Esophagus squamous epithelium (tissue), 5 donors: ENCODE measurements at regions not wholly inside any gene's neighbourhood (a gene's known extent, or its start where the extent isn't known, plus 50 kb on each side); places are given as distances from the start of the nearest gene placed in this dataset.

Experiments
- DNase-seq: peaks from one replicate; lab custom pipeline; 2025; lab: John Stamatoyannopoulos, UW
- H3K27ac ChIP-seq, 4 donors: fragments of 200-600 bp; sonication (generic); one replicate each; pipeline ENCODE4 v1.5.1; 2016 to 2019; ENCODE audit warnings: mild to moderate bottlenecking in 1 of 4
- H3K27me3 ChIP-seq, 4 donors: fragments of 200-600 bp; sonication (generic); 1 replicate in 3 of 4; 2 replicates in 1 of 4; pipeline versions ENCODE4 v1.5.1 to v1.6.0; 2017 to 2021; ENCODE audit warnings: antibody characterized with exemption in 1 of 4
- H3K36me3 ChIP-seq, 3 donors: fragments of 200-600 bp; sonication (generic); one replicate each; pipeline ENCODE4 v1.5.1; 2016 to 2019
- H3K4me1 ChIP-seq, 3 donors: fragments of 200-600 bp; sonication (generic); one replicate each; pipeline ENCODE4 v1.5.1; 2017 to 2019
- H3K4me3 ChIP-seq, 4 donors: fragments of 200-600 bp; sonication (generic); 1 replicate in 3 of 4; 2 replicates in 1 of 4; pipeline ENCODE4 v1.5.1; 2016 to 2019; ENCODE audit warnings: mild to moderate bottlenecking in 2 of 4, moderate library complexity in 1 of 4
- H3K9me3 ChIP-seq, 3 donors: fragments of 200-600 bp; sonication (generic); one replicate each; pipeline ENCODE4 v1.5.1; 2016 to 2019
- POLR2A ChIP-seq, 4 donors: fragments of 450-650 bp; IDR thresholded peaks; one replicate each; pipeline ENCODE4 v1.6.1; 2017; ENCODE audit warnings: antibody characterized with exemption in 4 of 4, mild to moderate bottlenecking in 4 of 4, moderate library complexity in 3 of 4
- WGBS, 2 donors: methylation state at CpG; one replicate each; pipeline ENCODE4 v1.1.5; 2018; 5-methylcytosine and 5-hydroxymethylcytosine counted together
- intact Hi-C: fragments of 100-400 bp; cut with DNase I; formaldehyde crosslinking; loops from one replicate; pipeline ENCODE4 v1.15.0; 2022
- TF ChIP-seq, protein P1 (sequence below), 6 experiments: fragments of 450-650 bp in 4 of 6; fragments of 200-600 bp in 2 of 6; sonication (generic) in 2 of 6; IDR thresholded peaks; one replicate each; pipeline ENCODE4 v1.5.1; 2016 to 2019; ENCODE audit warnings: antibody characterized with exemption in 6 of 6, mild to moderate bottlenecking in 4 of 6, moderate library complexity in 4 of 6
- donor health status: DM: yes; HTN: yes; CAD: no.

DNA sequence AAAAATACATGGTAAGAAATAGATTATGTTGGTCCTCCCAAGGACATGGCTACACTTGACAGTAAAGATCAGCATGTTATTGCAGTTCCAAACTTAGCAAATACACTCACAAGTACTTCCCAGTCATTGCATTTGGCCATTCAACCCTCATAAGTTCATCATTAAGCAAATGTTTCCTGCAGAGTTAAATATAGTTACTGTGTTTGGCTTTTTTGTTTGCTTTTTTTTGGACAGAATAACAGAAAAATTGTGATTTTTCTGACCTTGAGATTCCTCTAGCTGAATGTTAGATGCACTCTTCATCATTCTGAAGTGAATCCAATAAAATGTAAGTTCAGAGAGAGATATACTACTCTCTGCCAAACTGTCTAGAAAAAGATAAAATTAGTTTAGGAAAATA lies 295.3 kb downstream of the GPD2 start:
- H3K4me1 ChIP-seq = no peaks in the 10 kb centered on the region
- no peak overlapping the region for H3K27ac ChIP-seq
- DNase-seq = no peak
- no peaks in the 10 kb centered on the region for H3K9me3 ChIP-seq
- no peak overlapping the region for H3K4me3 ChIP-seq
- H3K27me3 ChIP-seq = no peaks in the 10 kb centered on the region
- intact Hi-C loops = no loop called here
- no peaks in the 10 kb centered on the region for H3K36me3 ChIP-seq
- TF ChIP-seq POLR2A (IDR thresholded peaks at IDR 0.05) = no peak
- TF ChIP-seq, protein P1, sequence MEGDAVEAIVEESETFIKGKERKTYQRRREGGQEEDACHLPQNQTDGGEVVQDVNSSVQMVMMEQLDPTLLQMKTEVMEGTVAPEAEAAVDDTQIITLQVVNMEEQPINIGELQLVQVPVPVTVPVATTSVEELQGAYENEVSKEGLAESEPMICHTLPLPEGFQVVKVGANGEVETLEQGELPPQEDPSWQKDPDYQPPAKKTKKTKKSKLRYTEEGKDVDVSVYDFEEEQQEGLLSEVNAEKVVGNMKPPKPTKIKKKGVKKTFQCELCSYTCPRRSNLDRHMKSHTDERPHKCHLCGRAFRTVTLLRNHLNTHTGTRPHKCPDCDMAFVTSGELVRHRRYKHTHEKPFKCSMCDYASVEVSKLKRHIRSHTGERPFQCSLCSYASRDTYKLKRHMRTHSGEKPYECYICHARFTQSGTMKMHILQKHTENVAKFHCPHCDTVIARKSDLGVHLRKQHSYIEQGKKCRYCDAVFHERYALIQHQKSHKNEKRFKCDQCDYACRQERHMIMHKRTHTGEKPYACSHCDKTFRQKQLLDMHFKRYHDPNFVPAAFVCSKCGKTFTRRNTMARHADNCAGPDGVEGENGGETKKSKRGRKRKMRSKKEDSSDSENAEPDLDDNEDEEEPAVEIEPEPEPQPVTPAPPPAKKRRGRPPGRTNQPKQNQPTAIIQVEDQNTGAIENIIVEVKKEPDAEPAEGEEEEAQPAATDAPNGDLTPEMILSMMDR (IDR thresholded peaks at IDR 0.05) = no peak

DNA sequence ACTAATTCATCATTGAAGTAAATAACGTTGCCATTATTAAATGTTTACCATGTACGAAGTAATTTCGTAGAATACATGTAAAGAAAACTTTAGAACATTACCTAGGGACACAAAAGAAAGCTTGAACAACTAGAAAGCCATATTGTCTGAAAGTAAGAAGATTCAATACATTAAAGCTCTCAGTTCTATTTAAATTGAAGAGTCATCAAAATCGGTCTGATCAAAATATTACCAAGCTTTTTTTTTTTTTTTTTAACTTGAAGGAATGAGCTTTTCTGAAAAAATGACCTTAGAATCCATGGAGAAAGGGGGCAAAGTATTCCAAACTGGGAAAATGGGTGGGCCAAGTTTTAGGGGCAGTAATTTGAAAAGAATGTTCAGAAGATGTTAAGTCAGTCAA lies 300.8 kb downstream of the GPD2 start:
- Histone ChIP-seq H3K4me3 (no peak overlapping the region), H3K36me3 (no peaks in the 10 kb centered on the region), H3K4me1 (no peaks in the 10 kb centered on the region), H3K27ac (no peak overlapping the region), H3K9me3 (no peaks in the 10 kb centered on the region), H3K27me3 (no peaks in the 10 kb centered on the region)
- DNase-seq = no peak
- TF ChIP-seq, protein P1 (IDR thresholded peaks at IDR 0.05) = no peak
- TF ChIP-seq POLR2A (IDR thresholded peaks at IDR 0.05) = no peak
- intact Hi-C loops = no loop called here
- WGBS, 2 donors = 64 to 72% methylated on average over 4 of the region's 4 CpGs

DNA sequence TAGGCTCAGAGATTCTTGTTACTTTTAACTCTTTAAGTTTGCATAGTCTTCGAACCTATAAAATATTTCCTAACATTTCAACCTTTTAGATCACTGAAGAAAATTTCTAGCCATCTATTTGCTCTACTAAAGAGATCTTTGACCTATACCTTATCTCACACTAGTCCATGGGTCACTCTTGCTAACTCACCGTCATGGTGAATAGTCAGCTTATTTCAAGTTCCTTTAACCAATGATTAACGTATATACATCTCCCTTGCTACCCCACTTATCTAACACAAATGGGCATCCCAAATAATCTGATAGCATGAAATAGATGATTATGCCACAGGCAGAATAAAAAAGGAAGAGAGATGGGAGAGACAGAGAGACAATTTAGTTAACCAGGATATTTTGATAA lies 303.1 kb downstream of the GPD2 start:
- DNase-seq = no peak

DNA sequence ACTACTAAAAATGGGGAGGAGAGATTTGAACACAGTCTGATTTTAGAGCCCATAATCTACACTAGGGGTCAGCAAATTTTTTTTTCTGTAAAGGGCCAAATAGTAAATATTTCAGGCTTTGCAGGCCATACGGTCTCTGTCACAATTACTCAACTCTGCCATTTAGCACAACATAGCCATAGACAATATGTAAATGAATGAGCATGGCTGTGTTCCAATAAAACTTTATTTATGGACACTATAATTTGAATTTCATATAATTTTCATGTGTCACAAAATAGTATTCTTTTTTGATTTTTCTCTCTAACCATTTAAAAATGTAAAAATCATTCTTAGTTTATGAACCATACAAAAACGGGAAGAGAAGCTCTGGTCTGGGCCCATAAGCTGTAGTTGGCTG lies 309.4 kb downstream of the GPD2 start:
- intact Hi-C loops = no loop called here
- H3K27ac ChIP-seq = no peak overlapping the region
- no peak for DNase-seq
- TF ChIP-seq POLR2A (IDR thresholded peaks at IDR 0.05) = no peak
- TF ChIP-seq, protein P1 (IDR thresholded peaks at IDR 0.05) = no peak
- H3K4me3 ChIP-seq = no peak overlapping the region
- no peaks in the 10 kb centered on the region for H3K9me3 ChIP-seq
- no peaks in the 10 kb centered on the region for H3K4me1 ChIP-seq
- H3K36me3 ChIP-seq = no peaks in the 10 kb centered on the region
- no peaks in the 10 kb centered on the region for H3K27me3 ChIP-seq
- 76 to 77% methylated on average over 2 of the region's 2 CpGs for WGBS, 2 donors

More for the DNA sequence above, 303.1 kb downstream of the GPD2 start:
- 75 to 76% methylated on average over 3 of the region's 3 CpGs for WGBS, 2 donors
- Histone ChIP-seq H3K27ac (no peak overlapping the region), H3K27me3 (no peaks in the 10 kb centered on the region), H3K4me1 (no peaks in the 10 kb centered on the region), H3K36me3 (no peaks in the 10 kb centered on the region), H3K4me3 (no peak overlapping the region), H3K9me3 (no peaks in the 10 kb centered on the region)
- intact Hi-C loops = no loop called here
- TF ChIP-seq, protein P1 (IDR thresholded peaks at IDR 0.05) = no peak
- no peak for TF ChIP-seq POLR2A (IDR thresholded peaks at IDR 0.05)

DNA sequence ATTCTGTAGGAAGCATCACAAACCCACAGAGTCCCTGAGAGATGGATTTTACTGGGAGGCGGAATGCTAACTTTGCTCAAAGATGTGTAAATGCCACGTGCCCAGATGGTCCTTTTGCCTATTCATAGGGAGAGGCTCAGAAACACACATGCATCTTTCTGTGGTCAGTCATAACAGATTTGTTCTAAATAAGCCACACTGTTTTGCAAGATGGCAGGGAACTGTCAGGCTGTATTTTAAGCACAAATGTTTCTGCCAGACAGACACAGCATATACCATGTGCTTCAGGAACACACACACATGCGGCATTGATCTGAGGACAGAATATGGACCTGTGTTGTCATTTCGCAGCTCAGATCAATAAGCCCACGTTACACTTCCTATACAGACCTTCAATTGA lies 312.0 kb downstream of the GPD2 start:
- TF ChIP-seq POLR2A (IDR thresholded peaks at IDR 0.05) = no peak
- TF ChIP-seq, protein P1 (IDR thresholded peaks at IDR 0.05) = no peak
- intact Hi-C loops = no loop called here
- Histone ChIP-seq H3K27ac (no peak overlapping the region), H3K4me1 (no peaks in the 10 kb centered on the region), H3K4me3 (no peak overlapping the region), H3K27me3 (no peaks in the 10 kb centered on the region), H3K36me3 (no peaks in the 10 kb centered on the region), H3K9me3 (no peaks in the 10 kb centered on the region)
- no peak for DNase-seq
- WGBS, 2 donors = 62 to 78% methylated on average over 5 of the region's 5 CpGs
